ENCODE measurements at regions not wholly inside any gene's neighbourhood (a gene's known extent, or its start where the extent isn't known, plus 50 kb on each side); places are given as distances from the start of the nearest gene placed in this dataset.

DNA sequence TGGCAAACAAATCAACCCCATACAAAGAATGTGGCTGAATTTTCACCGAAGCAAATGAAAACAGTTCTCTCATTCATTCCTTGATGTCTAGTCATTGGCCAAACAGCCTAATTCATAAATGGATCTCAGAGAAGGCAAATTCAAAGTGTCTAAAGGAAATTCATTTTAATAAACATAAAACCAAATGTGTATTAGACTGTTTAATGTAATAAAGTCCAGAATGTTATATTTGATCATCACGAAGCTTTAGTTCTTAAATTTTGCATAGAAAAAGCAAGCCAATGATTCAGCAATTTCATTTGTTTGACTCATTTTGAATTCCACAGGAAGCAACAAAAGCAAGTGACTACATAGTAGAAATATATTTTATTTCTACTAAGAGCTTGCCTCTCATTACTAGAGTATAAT is 379.2 kb upstream of the ADAMTS5 start:
- no peak overlapping the region for H3K4me2 ChIP-seq (ENCODE audit: insufficient read depth, low read length)
- no peaks in the 10 kb centered on the region for H3K36me3 ChIP-seq (ENCODE audit: control insufficient read depth, insufficient read depth, low read length)
- POLR2A ChIA-PET: no interaction called here
- intact Hi-C loops (cut with micrococcal nuclease) (no loop called here), in situ Hi-C loops (cut with MboI) (no loop called here)
- H3K4me3 ChIP-seq: no peak overlapping the region
- BruUV-seq (replicated peaks): no TSS peak
- no peak for TF ChIP-seq ETV1 (tag; conservative IDR thresholded peaks at IDR 0.05; ENCODE audit: low read depth)
- TF ChIP-seq SAP30 (IDR thresholded peaks at IDR 0.05; ENCODE audit: borderline replicate concordance, insufficient read depth, low read depth, low read length, poor library complexity, severe bottlenecking): no peak
- TF ChIP-seq ZNF586 (CRISPR knock-in tag; conservative IDR thresholded peaks at IDR 0.05): no peak
- ATAC-seq: no peak
- CTCF ChIA-PET (ENCODE audit: low intra/inter-chr PET ratio): no interaction called here
- no peaks in the 10 kb centered on the region for H4K20me1 ChIP-seq (replicated peaks; ENCODE audit: control insufficient read depth, insufficient read depth, low read length)
- WGBS (ENCODE audit: insufficient coverage, low coverage, missing lambda C conversion rate): 0% methylated on average over 2 of the region's 2 CpGs
- H2AFZ ChIP-seq (ENCODE audit: low read depth, low read length): no peak overlapping the region
- H3K4me1 ChIP-seq (replicated peaks in 1 of 2; ENCODE audit: control insufficient read depth in 2 of 2, insufficient read depth in 2 of 2, low read length in 2 of 2): no peaks in the 10 kb centered on the region
- H3K27me3 ChIP-seq (ENCODE audit: control insufficient read depth in 2 of 2, insufficient read depth in 2 of 2, low read length in 2 of 2): no peaks in the 10 kb centered on the region
- H3K9me3 ChIP-seq (replicated peaks; ENCODE audit: control insufficient read depth, insufficient read depth, low read depth, low read length): no peaks in the 10 kb centered on the region
- H3K9ac ChIP-seq (ENCODE audit: insufficient read depth in 1 of 2, low read depth in 2 of 2, low read length in 2 of 2): no peak overlapping the region
- no peaks in the 10 kb centered on the region for H3K79me2 ChIP-seq (ENCODE audit: control insufficient read depth, insufficient read depth, low read length)
- no peak for FAIRE-seq
- H3K27ac ChIP-seq (ENCODE audit: extremely low read depth, low read depth, low read length): no peak overlapping the region
- no peaks in the 10 kb centered on the region for H3K9me1 ChIP-seq (ENCODE audit: control insufficient read depth, insufficient read depth, low read length)
- no peak for DNase-seq (ENCODE audit: extremely low read depth in 1 of 4, low spot score in 3 of 4)

DNA sequence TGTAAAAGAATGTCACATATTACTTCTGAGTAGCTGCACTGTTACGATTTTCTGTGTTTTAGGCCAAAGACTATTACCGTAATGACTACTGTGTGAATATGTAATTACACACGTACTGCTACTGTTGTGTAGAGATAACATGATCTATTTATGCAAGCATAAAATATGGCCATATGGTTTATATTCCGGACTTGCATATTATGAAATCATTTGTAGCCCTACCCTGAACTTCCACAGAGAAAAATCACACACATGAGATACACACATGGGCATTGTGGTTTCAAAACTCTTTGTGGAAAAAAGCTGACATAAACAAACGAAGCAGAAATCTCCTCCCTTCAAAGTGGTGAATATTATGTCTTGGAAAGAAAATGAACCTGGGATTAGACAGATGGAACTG is 373.0 kb upstream of the ADAMTS5 start:
- Histone ChIP-seq H3K27me3 (ENCODE audit: control insufficient read depth in 2 of 2, insufficient read depth in 2 of 2, low read length in 2 of 2) (no peaks in the 10 kb centered on the region), H3K36me3 (ENCODE audit: control insufficient read depth, insufficient read depth, low read length) (no peaks in the 10 kb centered on the region), H3K9me3 (replicated peaks; ENCODE audit: control insufficient read depth, insufficient read depth, low read depth, low read length) (no peaks in the 10 kb centered on the region), H2AFZ (ENCODE audit: low read depth, low read length) (no peak overlapping the region), H3K4me3 (no peak overlapping the region), H3K9ac (ENCODE audit: insufficient read depth in 1 of 2, low read depth in 2 of 2, low read length in 2 of 2) (no peak overlapping the region), H3K9me1 (ENCODE audit: control insufficient read depth, insufficient read depth, low read length) (no peaks in the 10 kb centered on the region), H3K79me2 (ENCODE audit: control insufficient read depth, insufficient read depth, low read length) (no peaks in the 10 kb centered on the region), H4K20me1 (replicated peaks; ENCODE audit: control insufficient read depth, insufficient read depth, low read length) (no peaks in the 10 kb centered on the region), H3K4me2 (ENCODE audit: insufficient read depth, low read length) (no peak overlapping the region), H3K4me1 (replicated peaks in 1 of 2; ENCODE audit: control insufficient read depth in 2 of 2, insufficient read depth in 2 of 2, low read length in 2 of 2) (no peaks in the 10 kb centered on the region), H3K27ac (ENCODE audit: extremely low read depth, low read depth, low read length) (no peak overlapping the region)
- ChIA-PET CTCF (ENCODE audit: low intra/inter-chr PET ratio) (no interaction called here), POLR2A (no interaction called here)
- no peak for TF ChIP-seq GABPB2 (CRISPR knock-in tag; conservative IDR thresholded peaks at IDR 0.05)
- no peak for TF ChIP-seq ZFX (CRISPR knock-in tag; IDR thresholded peaks at IDR 0.05)
- TF ChIP-seq TARDBP (IDR thresholded peaks at IDR 0.05): no peak
- no peak for TF ChIP-seq CTBP1 (IDR thresholded peaks at IDR 0.05; ENCODE audit: borderline replicate concordance)
- TF ChIP-seq NFIX (CRISPR knock-in tag; IDR thresholded peaks at IDR 0.05; ENCODE audit: low read depth): no peak
- TF ChIP-seq SRSF3 (IDR thresholded peaks at IDR 0.05; ENCODE audit: insufficient read depth, low read length): no peak
- TF ChIP-seq, protein P1, sequence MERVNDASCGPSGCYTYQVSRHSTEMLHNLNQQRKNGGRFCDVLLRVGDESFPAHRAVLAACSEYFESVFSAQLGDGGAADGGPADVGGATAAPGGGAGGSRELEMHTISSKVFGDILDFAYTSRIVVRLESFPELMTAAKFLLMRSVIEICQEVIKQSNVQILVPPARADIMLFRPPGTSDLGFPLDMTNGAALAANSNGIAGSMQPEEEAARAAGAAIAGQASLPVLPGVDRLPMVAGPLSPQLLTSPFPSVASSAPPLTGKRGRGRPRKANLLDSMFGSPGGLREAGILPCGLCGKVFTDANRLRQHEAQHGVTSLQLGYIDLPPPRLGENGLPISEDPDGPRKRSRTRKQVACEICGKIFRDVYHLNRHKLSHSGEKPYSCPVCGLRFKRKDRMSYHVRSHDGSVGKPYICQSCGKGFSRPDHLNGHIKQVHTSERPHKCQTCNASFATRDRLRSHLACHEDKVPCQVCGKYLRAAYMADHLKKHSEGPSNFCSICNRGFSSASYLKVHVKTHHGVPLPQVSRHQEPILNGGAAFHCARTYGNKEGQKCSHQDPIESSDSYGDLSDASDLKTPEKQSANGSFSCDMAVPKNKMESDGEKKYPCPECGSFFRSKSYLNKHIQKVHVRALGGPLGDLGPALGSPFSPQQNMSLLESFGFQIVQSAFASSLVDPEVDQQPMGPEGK (CRISPR knock-in tag; IDR thresholded peaks at IDR 0.05; ENCODE audit: borderline replicate concordance): no peak
- no peak for TF ChIP-seq RBM17 (IDR thresholded peaks at IDR 0.05; ENCODE audit: borderline replicate concordance, low read depth, low read length)
- no peak for TF ChIP-seq BMI1 (IDR thresholded peaks at IDR 0.05; ENCODE audit: low read length)
- no peak for TF ChIP-seq CEBPG (CRISPR knock-in tag; IDR thresholded peaks at IDR 0.05)
- TF ChIP-seq CEBPG (tag; conservative IDR thresholded peaks at IDR 0.05 in 1 of 2, IDR thresholded peaks at IDR 0.05 in 1 of 2): no peak
- TF ChIP-seq, protein P2, sequence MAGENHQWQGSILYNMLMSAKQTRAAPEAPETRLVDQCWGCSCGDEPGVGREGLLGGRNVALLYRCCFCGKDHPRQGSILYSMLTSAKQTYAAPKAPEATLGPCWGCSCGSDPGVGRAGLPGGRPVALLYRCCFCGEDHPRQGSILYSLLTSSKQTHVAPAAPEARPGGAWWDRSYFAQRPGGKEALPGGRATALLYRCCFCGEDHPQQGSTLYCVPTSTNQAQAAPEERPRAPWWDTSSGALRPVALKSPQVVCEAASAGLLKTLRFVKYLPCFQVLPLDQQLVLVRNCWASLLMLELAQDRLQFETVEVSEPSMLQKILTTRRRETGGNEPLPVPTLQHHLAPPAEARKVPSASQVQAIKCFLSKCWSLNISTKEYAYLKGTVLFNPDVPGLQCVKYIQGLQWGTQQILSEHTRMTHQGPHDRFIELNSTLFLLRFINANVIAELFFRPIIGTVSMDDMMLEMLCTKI (IDR thresholded peaks at IDR 0.05; ENCODE audit: partially characterized antibody): no peak
- FAIRE-seq (no peak), ATAC-seq (no peak), DNase-seq (ENCODE audit: extremely low read depth in 1 of 4, low spot score in 3 of 4) (no peak)
- intact Hi-C loops (cut with micrococcal nuclease) (no loop called here), in situ Hi-C loops (cut with MboI) (no loop called here)
- no TSS peak for BruUV-seq (replicated peaks)
- 1% methylated on average over 5 of the region's 5 CpGs for WGBS (ENCODE audit: insufficient coverage, low coverage, missing lambda C conversion rate)
